Lower lobe of right lung (tissue), 2 donors: ENCODE measurements at regions not wholly inside any gene's neighbourhood (a gene's known extent, or its start where the extent isn't known, plus 50 kb on each side); places are given as distances from the start of the nearest gene placed in this dataset.
A peak's percentile ranks its signal among the peaks of the same experiment; 100 is the strongest.

Experiments
- ATAC-seq, 2 donors: fragments of 200-7000 bp; cut with Tn5 transposase; one replicate each; pipeline ENCODE4 v1.9.1; 2020 to 2022; ENCODE audit warnings: mild to moderate bottlenecking in 2 of 2, moderate library complexity in 2 of 2
- DNase-seq: peaks from one replicate; pipeline ENCODE4 v3.0.0-alpha.2; 2020
- H3K27ac ChIP-seq: fragments of 200-600 bp; one replicate; pipeline ENCODE4 v1.8.0; 2022
- H3K27me3 ChIP-seq: fragments of 200-600 bp; one replicate; pipeline ENCODE4 v1.8.0; 2022; ENCODE audit warnings: low read depth
- H3K36me3 ChIP-seq: fragments of 200-600 bp; one replicate; pipeline ENCODE4 v1.8.0; 2022; ENCODE audit warnings: mild to moderate bottlenecking
- H3K4me1 ChIP-seq: fragments of 200-600 bp; one replicate; pipeline ENCODE4 v1.8.0; 2022
- H3K4me3 ChIP-seq: fragments of 200-600 bp; one replicate; pipeline ENCODE4 v1.8.0; 2022; ENCODE audit warnings: mild to moderate bottlenecking
- H3K9me3 ChIP-seq: fragments of 200-600 bp; one replicate; pipeline ENCODE4 v1.8.0; 2022
- CTCF ChIP-seq: fragments of 200-600 bp; IDR thresholded peaks from one replicate; pipeline ENCODE4 v1.8.0; 2022; ENCODE audit warnings: antibody characterized with exemption, mild to moderate bottlenecking
- intact Hi-C: fragments of 100-400 bp; cut with DNase I; formaldehyde crosslinking; loops from one replicate; pipeline ENCODE4 v1.11.0; 2022
- donor health status: DM: no; HTN: yes; CAD: no; lungs with severe emphysema.

GRCh38 chr11:122209619-122210366, 93.8 kb upstream of the BLID start:
- no peak for DNase-seq
- Histone ChIP-seq H3K9me3 (no peaks in the 10 kb centered on the region), H3K27me3 (no peaks in the 10 kb centered on the region), H3K36me3 (no peaks in the 10 kb centered on the region), H3K4me3 (no peak overlapping the region), H3K27ac (no peak overlapping the region), H3K4me1 (peaks cover 37% of the 10 kb centered on the region)
- ATAC-seq, result peak; percentile 49 to 70
- intact Hi-C loops, result no loop called here
- TF ChIP-seq CTCF, result no peak

GRCh38 chr11:122207921-122208764, 92.1 kb upstream of the BLID start:
- H3K4me3 ChIP-seq, result no peak overlapping the region
- peak in 1 of 2 donors; percentile 36 for ATAC-seq
- no peak overlapping the region for H3K27ac ChIP-seq
- no peaks in the 10 kb centered on the region for H3K36me3 ChIP-seq
- no peak for TF ChIP-seq CTCF
- H3K9me3 ChIP-seq, result no peaks in the 10 kb centered on the region
- DNase-seq, result no peak
- intact Hi-C loops, result no loop called here
- peaks cover 37% of the 10 kb centered on the region for H3K4me1 ChIP-seq
- no peaks in the 10 kb centered on the region for H3K27me3 ChIP-seq

GRCh38 chr11:122207505-122207904, 91.5 kb upstream of the BLID start:
- ATAC-seq (no peak), DNase-seq (no peak)
- no peak overlapping the region for H3K27ac ChIP-seq
- no peak for TF ChIP-seq CTCF
- peaks cover 44% of the 10 kb centered on the region for H3K4me1 ChIP-seq
- intact Hi-C loops, result no loop called here
- no peaks in the 10 kb centered on the region for H3K27me3 ChIP-seq
- H3K9me3 ChIP-seq, result no peaks in the 10 kb centered on the region
- H3K4me3 ChIP-seq, result no peak overlapping the region
- no peaks in the 10 kb centered on the region for H3K36me3 ChIP-seq

GRCh38 chr11:122205036-122205435, 89.0 kb upstream of the BLID start:
- ATAC-seq, result no peak
- peaks cover 43% of the 10 kb centered on the region for H3K4me1 ChIP-seq
- no peak overlapping the region for H3K27ac ChIP-seq
- intact Hi-C loops, result no loop called here
- H3K9me3 ChIP-seq, result no peaks in the 10 kb centered on the region
- no peak for TF ChIP-seq CTCF
- no peaks in the 10 kb centered on the region for H3K27me3 ChIP-seq
- no peak overlapping the region for H3K4me3 ChIP-seq
- H3K36me3 ChIP-seq, result no peaks in the 10 kb centered on the region
- DNase-seq, result no peak

GRCh38 chr11:122204206-122204605, 88.2 kb upstream of the BLID start:
- Histone ChIP-seq H3K36me3 (no peaks in the 10 kb centered on the region), H3K4me3 (no peak overlapping the region), H3K9me3 (no peaks in the 10 kb centered on the region), H3K27me3 (no peaks in the 10 kb centered on the region), H3K4me1 (peaks cover 36% of the 10 kb centered on the region), H3K27ac (no peak overlapping the region)
- DNase-seq, result no peak
- TF ChIP-seq CTCF, result no peak
- intact Hi-C loops, result loop anchor here (5.0 kb wide), 1 partner anchor 547 kb away; no protein-coding TSS in a partner anchor
- no peak for ATAC-seq
